ENCODE measurements at regions not wholly inside any gene's neighbourhood (a gene's known extent, or its start where the extent isn't known, plus 50 kb on each side); places are given as distances from the start of the nearest gene placed in this dataset.

- DNase-seq: no peak
These were observed 115.8 kb upstream of the IQCM start for GRCh38 chr4:149931431-149931830.

GRCh38 chr4:149932188-149932587, 116.5 kb upstream of the IQCM start:
- DNase-seq: no peak

- no peak for DNase-seq
These were observed 117.5 kb upstream of the IQCM start for GRCh38 chr4:149933120-149933519.

- DNase-seq: no peak
These were observed 118.2 kb upstream of the IQCM start for GRCh38 chr4:149933883-149934282.

- no peak for DNase-seq
These were observed 128.9 kb upstream of the DCLK2 start for GRCh38 chr4:149949381-149949780.

GRCh38 chr4:149951152-149951900, 126.9 kb upstream of the DCLK2 start:
- DNase-seq: no peak

GRCh38 chr4:149952101-149952500, 126.1 kb upstream of the DCLK2 start:
- DNase-seq: no peak

GRCh38 chr4:149952716-149953115, 125.5 kb upstream of the DCLK2 start:
- DNase-seq: no peak

- DNase-seq: no peak
These were observed 122.4 kb upstream of the DCLK2 start for GRCh38 chr4:149955780-149956390.

- DNase-seq: no peak
These were observed 121.6 kb upstream of the DCLK2 start for GRCh38 chr4:149956678-149957077.

GRCh38 chr4:149961876-149962597, 116.2 kb upstream of the DCLK2 start:
- no peak for DNase-seq

- no peak for DNase-seq
These were observed 114.0 kb upstream of the DCLK2 start for GRCh38 chr4:149964001-149964796.

GRCh38 chr4:149965206-149965605, 113.0 kb upstream of the DCLK2 start:
- DNase-seq: no peak

GRCh38 chr4:149972407-149972806, 105.8 kb upstream of the DCLK2 start:
- no peak for DNase-seq

GRCh38 chr4:149973181-149973580, 105.1 kb upstream of the DCLK2 start:
- DNase-seq: no peak

- DNase-seq: no peak
These were observed 103.1 kb upstream of the DCLK2 start for GRCh38 chr4:149975172-149975571.

GRCh38 chr4:149980121-149980682, 98.0 kb upstream of the DCLK2 start:
- DNase-seq: no peak

GRCh38 chr4:149980941-149981340, 97.3 kb upstream of the DCLK2 start:
- DNase-seq: peak; percentile 28 to 50

GRCh38 chr4:149983401-149983800, 94.8 kb upstream of the DCLK2 start:
- DNase-seq: no peak

- DNase-seq: no peak
These were observed 94.3 kb upstream of the DCLK2 start for GRCh38 chr4:149983931-149984330.

- no peak for DNase-seq
These were observed 92.3 kb upstream of the DCLK2 start for GRCh38 chr4:149985981-149986380.

GRCh38 chr4:149986917-149987316, 91.3 kb upstream of the DCLK2 start:
- no peak for DNase-seq

Data from hippocampal formation (tissue), 2 donors.